ENCODE measurements at regions not wholly inside any gene's neighbourhood (a gene's known extent, or its start where the extent isn't known, plus 50 kb on each side); places are given as distances from the start of the nearest gene placed in this dataset.

GRCh38 chr7:49666764-49667163, 106.7 kb upstream of the VWC2 start:
- intact Hi-C loops (cut with micrococcal nuclease), result no loop called here
- Mint-ChIP-seq H3K4me3 (no peak overlapping the region), H3K27ac (no peak overlapping the region), H3K27me3 (ENCODE audit: low read depth in 3 of 3) (peaks cover 0 to 4% (median 0%) of the 10 kb centered on the region in 3 donors), H3K4me1 (no peaks in the 10 kb centered on the region), H3K36me3 (no peaks in the 10 kb centered on the region), H3K9me3 (peaks cover 0 to 19% (median 11%) of the 10 kb centered on the region in 7 donors)
- H3K4me3 ChIP-seq (replicated peaks in 1 of 3; ENCODE audit: low read depth in 2 of 3, low read length in 3 of 3), result no peak overlapping the region
- no peak overlapping the region for H3K9ac ChIP-seq (ENCODE audit: insufficient read depth, low read length, poor library complexity, severe bottlenecking)
- no peaks in the 10 kb centered on the region for H3K27me3 ChIP-seq (ENCODE audit: control insufficient read depth in 2 of 2, insufficient read depth in 2 of 2, low read length in 2 of 2)
- no CpG with 5 or more reads among the region's 1 CpG for WGBS (ENCODE audit: insufficient coverage)
- TF ChIP-seq, protein P1, sequence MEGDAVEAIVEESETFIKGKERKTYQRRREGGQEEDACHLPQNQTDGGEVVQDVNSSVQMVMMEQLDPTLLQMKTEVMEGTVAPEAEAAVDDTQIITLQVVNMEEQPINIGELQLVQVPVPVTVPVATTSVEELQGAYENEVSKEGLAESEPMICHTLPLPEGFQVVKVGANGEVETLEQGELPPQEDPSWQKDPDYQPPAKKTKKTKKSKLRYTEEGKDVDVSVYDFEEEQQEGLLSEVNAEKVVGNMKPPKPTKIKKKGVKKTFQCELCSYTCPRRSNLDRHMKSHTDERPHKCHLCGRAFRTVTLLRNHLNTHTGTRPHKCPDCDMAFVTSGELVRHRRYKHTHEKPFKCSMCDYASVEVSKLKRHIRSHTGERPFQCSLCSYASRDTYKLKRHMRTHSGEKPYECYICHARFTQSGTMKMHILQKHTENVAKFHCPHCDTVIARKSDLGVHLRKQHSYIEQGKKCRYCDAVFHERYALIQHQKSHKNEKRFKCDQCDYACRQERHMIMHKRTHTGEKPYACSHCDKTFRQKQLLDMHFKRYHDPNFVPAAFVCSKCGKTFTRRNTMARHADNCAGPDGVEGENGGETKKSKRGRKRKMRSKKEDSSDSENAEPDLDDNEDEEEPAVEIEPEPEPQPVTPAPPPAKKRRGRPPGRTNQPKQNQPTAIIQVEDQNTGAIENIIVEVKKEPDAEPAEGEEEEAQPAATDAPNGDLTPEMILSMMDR (IDR thresholded peaks at IDR 0.05), result no peak
- no peak overlapping the region for H3K27ac ChIP-seq (ENCODE audit: low read depth in 1 of 2, low read length in 2 of 2)
- no peaks in the 10 kb centered on the region for H3K9me3 ChIP-seq (replicated peaks in 1 of 2; ENCODE audit: control insufficient read depth in 1 of 2, insufficient read depth in 1 of 2, low read length in 2 of 2)
- no peaks in the 10 kb centered on the region for H3K36me3 ChIP-seq (replicated peaks in 1 of 2; ENCODE audit: control insufficient read depth in 1 of 2, insufficient read depth in 2 of 2, low read length in 2 of 2)
- no peak for DNase-seq
- no peaks in the 10 kb centered on the region for H3K79me2 ChIP-seq (ENCODE audit: insufficient read depth, low read length)
- no peaks in the 10 kb centered on the region for H4K20me1 ChIP-seq (ENCODE audit: insufficient read depth, low read length)
- H3K4me2 ChIP-seq (replicated peaks; ENCODE audit: extremely low read depth, low read length, poor library complexity, severe bottlenecking), result no peak overlapping the region
- no peak overlapping the region for H2AFZ ChIP-seq (ENCODE audit: insufficient read depth, low read depth, low read length, poor library complexity, severe bottlenecking)
- no peaks in the 10 kb centered on the region for H3K4me1 ChIP-seq (ENCODE audit: control insufficient read depth in 1 of 2, insufficient read depth in 2 of 2, low read length in 2 of 2)

DNA sequence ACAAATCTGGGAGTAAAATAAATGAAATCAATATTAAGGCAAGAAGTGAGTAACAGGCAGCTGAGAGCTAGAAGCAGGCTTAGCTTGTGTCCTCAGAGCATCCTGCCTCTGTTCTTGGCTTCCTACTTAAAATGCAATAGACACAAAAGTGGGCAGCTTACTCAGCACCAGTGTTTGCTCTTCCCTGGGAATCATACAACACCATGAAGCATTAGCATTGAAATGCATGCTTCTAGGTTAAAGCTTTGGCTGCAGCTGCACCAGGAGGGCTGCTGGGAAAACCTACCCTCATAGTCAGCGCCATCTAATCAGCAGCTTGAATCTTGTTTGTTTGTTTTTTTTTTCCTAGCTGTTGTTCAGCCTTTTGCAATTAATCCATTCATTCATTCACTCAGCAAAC, 104.2 kb upstream of the VWC2 start:
- H3K9me3 Mint-ChIP-seq, result peaks cover 0 to 18% (median 11%) of the 10 kb centered on the region in 7 donors
- H3K9ac ChIP-seq (ENCODE audit: insufficient read depth, low read length, poor library complexity, severe bottlenecking), result no peak overlapping the region
- H3K36me3 Mint-ChIP-seq, result no peaks in the 10 kb centered on the region
- H3K27me3 Mint-ChIP-seq (ENCODE audit: low read depth in 3 of 3), result peaks cover 0 to 4% (median 0%) of the 10 kb centered on the region in 3 donors
- no peak overlapping the region for H3K4me3 Mint-ChIP-seq
- no peaks in the 10 kb centered on the region for H3K9me3 ChIP-seq (replicated peaks in 1 of 2; ENCODE audit: control insufficient read depth in 1 of 2, insufficient read depth in 1 of 2, low read length in 2 of 2)
- no peaks in the 10 kb centered on the region for H3K36me3 ChIP-seq (replicated peaks in 1 of 2; ENCODE audit: control insufficient read depth in 1 of 2, insufficient read depth in 2 of 2, low read length in 2 of 2)
- TF ChIP-seq, protein P1 (IDR thresholded peaks at IDR 0.05), result no peak
- H3K27ac ChIP-seq (ENCODE audit: low read depth in 1 of 2, low read length in 2 of 2), result no peak overlapping the region
- no peaks in the 10 kb centered on the region for H4K20me1 ChIP-seq (ENCODE audit: insufficient read depth, low read length)
- no peaks in the 10 kb centered on the region for H3K79me2 ChIP-seq (ENCODE audit: insufficient read depth, low read length)
- intact Hi-C loops (cut with micrococcal nuclease), result no loop called here
- no peak overlapping the region for H3K4me2 ChIP-seq (replicated peaks; ENCODE audit: extremely low read depth, low read length, poor library complexity, severe bottlenecking)
- no peaks in the 10 kb centered on the region for H3K4me1 ChIP-seq (ENCODE audit: control insufficient read depth in 1 of 2, insufficient read depth in 2 of 2, low read length in 2 of 2)
- no peak for DNase-seq
- no peaks in the 10 kb centered on the region for H3K27me3 ChIP-seq (ENCODE audit: control insufficient read depth in 2 of 2, insufficient read depth in 2 of 2, low read length in 2 of 2)
- no peak overlapping the region for H2AFZ ChIP-seq (ENCODE audit: insufficient read depth, low read depth, low read length, poor library complexity, severe bottlenecking)
- H3K4me1 Mint-ChIP-seq, result no peaks in the 10 kb centered on the region
- no CpG with 5 or more reads among the region's 1 CpG for WGBS (ENCODE audit: insufficient coverage)
- H3K27ac Mint-ChIP-seq, result no peak overlapping the region
- H3K4me3 ChIP-seq (replicated peaks in 1 of 3; ENCODE audit: low read depth in 2 of 3, low read length in 3 of 3), result no peak overlapping the region
